Bronchial epithelial cell (primary cell): ENCODE measurements at regions not wholly inside any gene's neighbourhood (a gene's known extent, or its start where the extent isn't known, plus 50 kb on each side); places are given as distances from the start of the nearest gene placed in this dataset.

Experiments
- DNase-seq: peaks from one replicate; pipeline ENCODE4 v3.0.0-alpha.2; 2010; ENCODE audit warnings: low read depth
- FAIRE-seq: peaks from 2 replicates; lab custom pipeline; 2011; peaks lifted over from hg19 to GRCh38; lab: Jason Lieb, UNC
- H3K27me3 ChIP-seq: 2 replicates; pipeline ENCODE4 v1.5.1; 2011; ENCODE audit warnings: low read length; ENCODE audit not compliant: control insufficient read depth, insufficient read depth
- H3K36me3 ChIP-seq: 2 replicates; pipeline ENCODE4 v1.5.1; 2011; ENCODE audit warnings: low read length; ENCODE audit not compliant: control insufficient read depth, insufficient read depth
- H3K4me3 ChIP-seq: 2 replicates; pipeline ENCODE4 v1.5.1; 2011; ENCODE audit warnings: mild to moderate bottlenecking, low read depth, low read length, control low read depth
- TF ChIP-seq, protein P1 (sequence below): IDR thresholded peaks from 2 replicates; pipeline ENCODE4 v1.5.1; 2011; ENCODE audit warnings: mild to moderate bottlenecking, moderate library complexity, low read length, control low read depth, inconsistent platforms; ENCODE audit not compliant: insufficient read depth, severe bottlenecking

DNA sequence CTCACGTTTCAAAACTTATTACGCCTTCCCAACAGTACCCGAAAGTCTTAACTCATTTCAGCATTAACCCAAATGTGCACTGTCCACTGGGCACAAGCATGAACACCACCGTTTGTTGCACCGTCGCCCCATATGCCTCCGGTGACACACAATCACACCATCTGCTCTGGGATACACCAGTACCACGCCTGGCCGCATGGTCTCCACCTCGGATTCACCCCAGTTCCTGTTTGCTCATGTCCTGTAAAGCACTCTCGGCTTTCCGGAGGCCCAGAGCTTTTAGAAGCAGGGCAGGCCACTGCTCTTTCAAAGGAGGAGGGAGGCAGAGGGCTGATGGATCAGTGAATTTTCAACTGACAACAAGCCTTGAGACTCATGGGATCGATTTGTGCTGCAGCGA, 1570.0 kb upstream of the DEFB115 start:
- no peak overlapping the region for H3K4me3 ChIP-seq
- TF ChIP-seq, protein P1, sequence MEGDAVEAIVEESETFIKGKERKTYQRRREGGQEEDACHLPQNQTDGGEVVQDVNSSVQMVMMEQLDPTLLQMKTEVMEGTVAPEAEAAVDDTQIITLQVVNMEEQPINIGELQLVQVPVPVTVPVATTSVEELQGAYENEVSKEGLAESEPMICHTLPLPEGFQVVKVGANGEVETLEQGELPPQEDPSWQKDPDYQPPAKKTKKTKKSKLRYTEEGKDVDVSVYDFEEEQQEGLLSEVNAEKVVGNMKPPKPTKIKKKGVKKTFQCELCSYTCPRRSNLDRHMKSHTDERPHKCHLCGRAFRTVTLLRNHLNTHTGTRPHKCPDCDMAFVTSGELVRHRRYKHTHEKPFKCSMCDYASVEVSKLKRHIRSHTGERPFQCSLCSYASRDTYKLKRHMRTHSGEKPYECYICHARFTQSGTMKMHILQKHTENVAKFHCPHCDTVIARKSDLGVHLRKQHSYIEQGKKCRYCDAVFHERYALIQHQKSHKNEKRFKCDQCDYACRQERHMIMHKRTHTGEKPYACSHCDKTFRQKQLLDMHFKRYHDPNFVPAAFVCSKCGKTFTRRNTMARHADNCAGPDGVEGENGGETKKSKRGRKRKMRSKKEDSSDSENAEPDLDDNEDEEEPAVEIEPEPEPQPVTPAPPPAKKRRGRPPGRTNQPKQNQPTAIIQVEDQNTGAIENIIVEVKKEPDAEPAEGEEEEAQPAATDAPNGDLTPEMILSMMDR, result no peak
- no peaks in the 10 kb centered on the region for H3K27me3 ChIP-seq
- DNase-seq (no peak), FAIRE-seq (no peak)
- no peaks in the 10 kb centered on the region for H3K36me3 ChIP-seq

GRCh38 chr20:29689411-29690225, 1567.8 kb upstream of the DEFB115 start:
- TF ChIP-seq, protein P1, result no peak
- H3K36me3 ChIP-seq, result no peaks in the 10 kb centered on the region
- no peaks in the 10 kb centered on the region for H3K27me3 ChIP-seq
- no peak overlapping the region for H3K4me3 ChIP-seq
- no peak for FAIRE-seq
- DNase-seq, result no peak

- TF ChIP-seq, protein P1, result no peak
- no peak for FAIRE-seq
- no peak overlapping the region for H3K4me3 ChIP-seq
Measured at GRCh38 chr20:29690274-29690673, 1567.2 kb upstream of the DEFB115 start.

GRCh38 chr20:29740601-29740950, 1516.9 kb upstream of the DEFB115 start:
- TF ChIP-seq, protein P1, result no peak
- FAIRE-seq, result no peak

More at GRCh38 chr20:29690274-29690673, 1567.2 kb upstream of the DEFB115 start:
- H3K36me3 ChIP-seq, result no peaks in the 10 kb centered on the region
- DNase-seq, result no peak
- no peaks in the 10 kb centered on the region for H3K27me3 ChIP-seq

DNA sequence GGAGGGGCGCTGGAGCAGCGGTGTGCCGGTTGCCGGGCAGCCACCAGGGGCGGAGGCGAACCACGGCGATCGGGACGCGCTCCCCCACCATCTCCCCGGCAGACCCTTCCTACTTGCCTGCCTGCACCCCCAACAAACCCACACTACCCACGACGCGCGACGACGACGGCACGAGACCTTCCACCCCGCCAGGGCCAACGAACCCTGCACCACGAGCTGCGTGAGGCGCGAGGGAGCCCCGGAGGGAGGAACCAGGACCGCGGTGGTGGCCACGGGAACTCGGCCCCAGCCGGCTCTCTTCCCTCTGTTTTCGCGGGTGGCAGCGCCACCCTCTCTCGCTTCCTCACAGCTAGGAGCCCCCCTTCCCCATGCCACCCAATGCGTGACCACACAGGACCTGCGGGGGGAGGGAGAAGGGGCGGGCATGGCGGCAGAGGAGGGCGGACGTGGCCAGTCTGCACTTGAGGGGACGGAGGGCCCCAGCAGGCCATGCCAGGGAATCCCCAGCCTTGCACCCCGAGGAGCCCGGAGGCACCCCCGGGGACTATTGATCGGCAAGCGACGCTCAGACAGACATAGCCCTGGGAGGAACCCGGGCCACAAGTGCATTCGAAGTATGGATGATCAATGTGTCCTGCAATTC, 1516.4 kb upstream of the DEFB115 start:
- Histone ChIP-seq H3K4me3 (no peak overlapping the region), H3K36me3 (no peaks in the 10 kb centered on the region), H3K27me3 (no peaks in the 10 kb centered on the region)
- TF ChIP-seq, protein P1, result no peak
- FAIRE-seq (no peak), DNase-seq (no peak)

More at GRCh38 chr20:29740601-29740950, 1516.9 kb upstream of the DEFB115 start:
- no peak for DNase-seq
- H3K36me3 ChIP-seq, result no peaks in the 10 kb centered on the region
- H3K4me3 ChIP-seq, result no peak overlapping the region
- H3K27me3 ChIP-seq, result no peaks in the 10 kb centered on the region
